ENCODE measurements at regions not wholly inside any gene's neighbourhood (a gene's known extent, or its start where the extent isn't known, plus 50 kb on each side); places are given as distances from the start of the nearest gene placed in this dataset.

GRCh38 chr5:158380661-158381060 lies 521.7 kb upstream of the CLINT1 start:
- no peak for DNase-seq (ENCODE audit: low read depth in 3 of 3, low spot score in 2 of 3)

- no peak for DNase-seq (ENCODE audit: low read depth in 3 of 3, low spot score in 2 of 3)
Observed at GRCh38 chr5:158378931-158379330, 520.0 kb upstream of the CLINT1 start.

GRCh38 chr5:158376679-158377078 lies 517.7 kb upstream of the CLINT1 start:
- no peak for DNase-seq (ENCODE audit: low read depth in 3 of 3, low spot score in 2 of 3)

- no peak for DNase-seq (ENCODE audit: low read depth in 3 of 3, low spot score in 2 of 3)
Observed at GRCh38 chr5:158375531-158375930, 516.6 kb upstream of the CLINT1 start.

GRCh38 chr5:158373608-158374395 lies 514.9 kb upstream of the CLINT1 start:
- DNase-seq (ENCODE audit: low read depth in 3 of 3, low spot score in 2 of 3): no peak

- DNase-seq (ENCODE audit: low read depth in 3 of 3, low spot score in 2 of 3): no peak
Observed at GRCh38 chr5:158369241-158369640, 510.3 kb upstream of the CLINT1 start.

- DNase-seq (ENCODE audit: low read depth in 3 of 3, low spot score in 2 of 3): no peak
Observed at GRCh38 chr5:158368686-158369085, 509.7 kb upstream of the CLINT1 start.

GRCh38 chr5:158364367-158364766 lies 505.4 kb upstream of the CLINT1 start:
- no peak for DNase-seq (ENCODE audit: low read depth in 3 of 3, low spot score in 2 of 3)

GRCh38 chr5:158354958-158355357 lies 496.0 kb upstream of the CLINT1 start:
- DNase-seq (ENCODE audit: low read depth in 3 of 3, low spot score in 2 of 3): no peak

- no peak for DNase-seq (ENCODE audit: low read depth in 3 of 3, low spot score in 2 of 3)
Observed at GRCh38 chr5:158351485-158352125, 492.7 kb upstream of the CLINT1 start.

GRCh38 chr5:158349987-158350386 lies 491.0 kb upstream of the CLINT1 start:
- DNase-seq (ENCODE audit: low read depth in 3 of 3, low spot score in 2 of 3): peak; percentile 5 to 21 (median 9)

GRCh38 chr5:158344376-158344775 lies 485.4 kb upstream of the CLINT1 start:
- DNase-seq (ENCODE audit: low read depth in 3 of 3, low spot score in 2 of 3): no peak

- no peak for DNase-seq (ENCODE audit: low read depth in 3 of 3, low spot score in 2 of 3)
Observed at GRCh38 chr5:158340608-158341007, 481.7 kb upstream of the CLINT1 start.

GRCh38 chr5:158326256-158326655 lies 467.3 kb upstream of the CLINT1 start:
- DNase-seq (ENCODE audit: low read depth in 3 of 3, low spot score in 2 of 3): no peak

- DNase-seq (ENCODE audit: low read depth in 3 of 3, low spot score in 2 of 3): no peak
Observed at GRCh38 chr5:158324236-158324635, 465.3 kb upstream of the CLINT1 start.

GRCh38 chr5:158322620-158323019 lies 463.7 kb upstream of the CLINT1 start:
- no peak for DNase-seq (ENCODE audit: low read depth in 3 of 3, low spot score in 2 of 3)

GRCh38 chr5:158320934-158321333 lies 462.0 kb upstream of the CLINT1 start:
- no peak for DNase-seq (ENCODE audit: low read depth in 3 of 3, low spot score in 2 of 3)

- DNase-seq (ENCODE audit: low read depth in 3 of 3, low spot score in 2 of 3): no peak
Observed at GRCh38 chr5:158320178-158320674, 461.3 kb upstream of the CLINT1 start.

- DNase-seq (ENCODE audit: low read depth in 3 of 3, low spot score in 2 of 3): no peak
Observed at GRCh38 chr5:158317507-158317906, 458.6 kb upstream of the CLINT1 start.

- no peak for DNase-seq (ENCODE audit: low read depth in 3 of 3, low spot score in 2 of 3)
Observed at GRCh38 chr5:158313733-158314464, 455.0 kb upstream of the CLINT1 start.

- DNase-seq (ENCODE audit: low read depth in 3 of 3, low spot score in 2 of 3): no peak
Observed at GRCh38 chr5:158313027-158313732, 454.2 kb upstream of the CLINT1 start.
